ENCODE measurements at regions not wholly inside any gene's neighbourhood (a gene's known extent, or its start where the extent isn't known, plus 50 kb on each side); places are given as distances from the start of the nearest gene placed in this dataset.

DNA sequence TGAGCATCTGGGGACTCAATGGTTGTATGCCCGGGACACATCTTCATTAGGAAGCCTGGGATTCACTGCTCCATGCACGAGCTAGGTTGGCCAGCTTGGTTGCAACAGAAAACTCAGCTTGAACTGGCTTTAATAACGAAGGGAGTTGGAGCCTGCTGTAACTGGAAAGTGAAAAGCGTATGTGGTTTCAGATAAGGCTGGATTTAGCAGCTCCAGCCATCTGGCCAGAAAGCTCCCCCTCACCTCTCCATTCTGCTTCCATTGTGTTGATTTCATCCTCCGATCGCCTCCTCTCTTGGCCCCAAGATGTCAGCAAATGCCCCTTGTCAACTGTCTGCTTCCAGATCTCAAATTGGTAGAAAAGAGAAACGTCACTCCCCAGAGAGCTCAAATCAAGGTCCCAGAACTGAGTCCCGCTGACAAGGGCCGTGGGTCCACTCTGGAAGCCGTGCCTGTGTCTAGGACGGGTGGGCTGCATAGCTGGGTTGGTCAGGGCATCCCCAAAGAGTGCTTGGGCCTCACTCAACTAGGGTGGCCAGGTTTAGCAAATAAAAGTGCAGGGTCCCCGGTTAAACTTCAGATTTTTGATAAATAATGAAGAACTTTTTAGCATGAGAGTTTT lies 117.0 kb upstream of the PMEPA1 start:
- no peak overlapping the region for H3K9ac ChIP-seq (ENCODE audit: low read depth, low read length)
- ATAC-seq (ENCODE audit: low read depth) (no peak), DNase-seq (no peak)
- H3K4me1 ChIP-seq (ENCODE audit: control insufficient read depth, insufficient read depth, low read length): no peaks in the 10 kb centered on the region
- H3K36me3 ChIP-seq (ENCODE audit: control insufficient read depth, insufficient read depth, low read length): no peaks in the 10 kb centered on the region
- ChIA-PET CTCF (no interaction called here), POLR2A (ENCODE audit: unreplicated experiment) (no interaction called here)
- H3K18ac ChIP-seq (ENCODE audit: low read depth, low read length): no peak overlapping the region
- no peak overlapping the region for H3K27ac ChIP-seq (ENCODE audit: insufficient read depth, low read length)
- H2AK5ac ChIP-seq (ENCODE audit: low read depth, low read length): no peak overlapping the region
- H2AK9ac ChIP-seq (replicated peaks; ENCODE audit: low read depth, low read length, poor library complexity): no peak overlapping the region
- H2BK20ac ChIP-seq (ENCODE audit: low read depth, low read length): no peak overlapping the region
- H3K9me3 ChIP-seq (ENCODE audit: control insufficient read depth, insufficient read depth, low read length): no peaks in the 10 kb centered on the region
- H3K9me1 ChIP-seq (ENCODE audit: insufficient read depth, low read length): no peaks in the 10 kb centered on the region; the same call in 1 of the 2 replicates
- H4K91ac ChIP-seq (ENCODE audit: insufficient read depth, low read depth, low read length): no peak overlapping the region
- dilution Hi-C loops (cut with HindIII; ENCODE audit: low sequenced_read_pairs, unreplicated experiment) (no loop called here), intact Hi-C loops (cut with micrococcal nuclease) (no loop called here), in situ Hi-C loops (cut with MboI; ENCODE audit: low sequenced_read_pairs) (no loop called here)
- H3K56ac ChIP-seq (ENCODE audit: extremely low read depth, insufficient read depth, low read length): no peak overlapping the region
- H3K79me1 ChIP-seq (ENCODE audit: low read depth in 1 of 2, low read length in 2 of 2): no peaks in the 10 kb centered on the region
- no peak overlapping the region for H3K4me3 ChIP-seq (ENCODE audit: insufficient read depth, low read depth, low read length)
- no peak overlapping the region for H2BK15ac ChIP-seq (ENCODE audit: low read depth, low read length)
- H3K14ac ChIP-seq (replicated peaks; ENCODE audit: low read depth, low read length): no peak overlapping the region
- H3K4me2 ChIP-seq (ENCODE audit: low read depth, low read length): no peak overlapping the region
- H4K8ac ChIP-seq (ENCODE audit: low read depth in 2 of 2, low read length in 2 of 2): no peak overlapping the region
- H2AFZ ChIP-seq (replicated peaks; ENCODE audit: low read length, poor library complexity): no peak overlapping the region
- WGBS, 2 experiments (ENCODE audit: extremely low coverage in 2 of 2, insufficient read length in 1 of 2): 60% methylated on average over 1 of the region's 12 CpGs; no CpG with 5 or more reads in 1 of the 2 experiments
- no peak overlapping the region for H4K5ac ChIP-seq (ENCODE audit: low read depth, low read length)
- no peak for TF ChIP-seq RFX5 (IDR thresholded peaks at IDR 0.05; ENCODE audit: low read depth, low read length)
- no peak for TF ChIP-seq CHD1 (IDR thresholded peaks at IDR 0.05; ENCODE audit: low read depth, low read length)
- TF ChIP-seq, protein P1, sequence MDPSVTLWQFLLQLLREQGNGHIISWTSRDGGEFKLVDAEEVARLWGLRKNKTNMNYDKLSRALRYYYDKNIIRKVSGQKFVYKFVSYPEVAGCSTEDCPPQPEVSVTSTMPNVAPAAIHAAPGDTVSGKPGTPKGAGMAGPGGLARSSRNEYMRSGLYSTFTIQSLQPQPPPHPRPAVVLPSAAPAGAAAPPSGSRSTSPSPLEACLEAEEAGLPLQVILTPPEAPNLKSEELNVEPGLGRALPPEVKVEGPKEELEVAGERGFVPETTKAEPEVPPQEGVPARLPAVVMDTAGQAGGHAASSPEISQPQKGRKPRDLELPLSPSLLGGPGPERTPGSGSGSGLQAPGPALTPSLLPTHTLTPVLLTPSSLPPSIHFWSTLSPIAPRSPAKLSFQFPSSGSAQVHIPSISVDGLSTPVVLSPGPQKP (IDR thresholded peaks at IDR 0.05; ENCODE audit: borderline replicate concordance, low read depth, low read length): no peak
- no peak for TF ChIP-seq BHLHE40 (IDR thresholded peaks at IDR 0.05; ENCODE audit: low read depth, low read length)
- TF ChIP-seq MXI1 (IDR thresholded peaks at IDR 0.05; ENCODE audit: borderline replicate concordance, low read depth, low read length): no peak
- no peak for TF ChIP-seq MAZ (IDR thresholded peaks at IDR 0.05; ENCODE audit: borderline replicate concordance, low read depth, low read length)
- no peak for TF ChIP-seq SMC3 (IDR thresholded peaks at IDR 0.05; ENCODE audit: low read depth, low read length)
- TF ChIP-seq NFE2L2 (IDR thresholded peaks at IDR 0.05; ENCODE audit: low read depth, low read length): no peak
- no peak for TF ChIP-seq FOS (IDR thresholded peaks at IDR 0.05; ENCODE audit: low read depth, low read length)
- TF ChIP-seq RCOR1 (IDR thresholded peaks at IDR 0.05; ENCODE audit: insufficient replicate concordance, low read length): no peak
- H2BK120ac ChIP-seq (ENCODE audit: low read depth, low read length): no peak overlapping the region
- H3K4ac ChIP-seq (ENCODE audit: low read depth, low read length): no peak overlapping the region
- peaks cover 7% of the 10 kb centered on the region; the same call in 1 of the 2 replicates for H3K27me3 ChIP-seq (ENCODE audit: control insufficient read depth, insufficient read depth, low read length)
- H3K23ac ChIP-seq (ENCODE audit: low read depth, low read length): no peak overlapping the region
- no peaks in the 10 kb centered on the region; the same call in 1 of the 2 replicates for H4K20me1 ChIP-seq (ENCODE audit: insufficient read depth, low read length)
- H2BK5ac ChIP-seq (ENCODE audit: low read depth, low read length, poor library complexity, severe bottlenecking): no peak overlapping the region
- BruUV-seq (replicated peaks): no TSS peak

All from IMR-90 (cell line).